SK-N-SH (cell line): ENCODE measurements at regions not wholly inside any gene's neighbourhood (a gene's known extent, or its start where the extent isn't known, plus 50 kb on each side); places are given as distances from the start of the nearest gene placed in this dataset.

Source experiments
- CTCF ChIA-PET: fragments of 300-600, 350-600 bp; formaldehyde crosslinking; extraction: SDS; loops from one replicate; lab custom pipeline; 2021; lab: Yijun Ruan, JAX
- POLR2A ChIA-PET: fragments of 350-600 bp; sonication (Branson Sonifier 250); formaldehyde crosslinking; extraction: SDS; loops from one replicate; lab custom pipeline; 2020; ENCODE audit warnings: antibody characterized with exemption, inconsistent platforms; lab: Yijun Ruan, JAX
- DNase-seq: peaks from one replicate; pipeline ENCODE4 v3.0.0; 2012
- H2AFZ ChIP-seq: fragments of 200-600 bp; sonication (generic); 2 replicates; pipeline ENCODE4 v1.8.1; 2016; ENCODE audit warnings: antibody characterized with exemption, mild to moderate bottlenecking, low read depth
- H3F3A ChIP-seq: fragments of 200-600 bp; sonication (generic); replicated peaks from 2 replicates; pipeline ENCODE3; 2016; ENCODE audit warnings: antibody characterized with exemption, mild to moderate bottlenecking; ENCODE audit not compliant: insufficient read depth
- H3K27ac ChIP-seq, 2 experiments: fragments of 200-500 bp in 1 of 2; fragments of 200-600 bp in 1 of 2; sonication (Bioruptor generic) in 1 of 2; sonication (generic), shearing (Covaris generic) in 1 of 2; 2 replicates each; pipeline versions ENCODE4 v1.5.1 to v1.6.1; 2014 to 2016; ENCODE audit warnings: low read depth in 2 of 2, inconsistent platforms in 1 of 2, low read length in 1 of 2, mild to moderate bottlenecking in 1 of 2, mixed read lengths in 1 of 2
- H3K27me3 ChIP-seq: fragments of 200-600 bp; sonication (generic), shearing (Covaris generic); 2 replicates; pipeline ENCODE4 v1.6.1; 2016; ENCODE audit warnings: mixed run types; ENCODE audit not compliant: insufficient read depth
- H3K36me3 ChIP-seq, 2 experiments: fragments of 200-500 bp in 1 of 2; fragments of 200-600 bp in 1 of 2; sonication (Bioruptor generic) in 1 of 2; sonication (generic) in 1 of 2; replicated peaks in 1 of 2; 2 replicates each; pipeline versions ENCODE3 to v1.5.1; 2014 to 2016; ENCODE audit warnings: low read length in 1 of 2, mild to moderate bottlenecking in 1 of 2; ENCODE audit not compliant: insufficient read depth in 2 of 2, control insufficient read depth in 1 of 2
- H3K4me1 ChIP-seq, 2 experiments: fragments of 200-500 bp in 1 of 2; fragments of 200-600 bp in 1 of 2; sonication (Bioruptor generic) in 1 of 2; sonication (generic), shearing (Covaris generic) in 1 of 2; 2 replicates each; pipeline versions ENCODE4 v1.5.1 to v1.6.1; 2014 to 2016; ENCODE audit warnings: low read depth in 1 of 2, low read length in 1 of 2, mixed run types in 1 of 2; ENCODE audit not compliant: insufficient read depth in 2 of 2, control insufficient read depth in 1 of 2
- H3K4me2 ChIP-seq: fragments of 200-600 bp; sonication (generic), shearing (Covaris generic); 2 replicates; pipeline ENCODE4 v1.6.1; 2017; ENCODE audit warnings: mixed run types
- H3K4me3 ChIP-seq, 2 experiments: fragments of 200-500 bp in 1 of 2; fragments of 200-600 bp in 1 of 2; sonication (Bioruptor generic) in 1 of 2; sonication (generic), shearing (Covaris generic) in 1 of 2; 2 replicates each; pipeline versions ENCODE4 v1.5.1 to v1.8.1; 2014 to 2016; ENCODE audit warnings: low read depth in 2 of 2, inconsistent platforms in 1 of 2, low read length in 1 of 2, mild to moderate bottlenecking in 1 of 2, mixed read lengths in 1 of 2, moderate library complexity in 1 of 2
- H3K79me2 ChIP-seq: fragments of 200-600 bp; sonication (generic); 2 replicates; pipeline ENCODE4 v1.8.1; 2017; ENCODE audit warnings: mild to moderate bottlenecking; ENCODE audit not compliant: insufficient read depth
- H3K9ac ChIP-seq: fragments of 200-600 bp; sonication (generic); 2 replicates; pipeline ENCODE4 v1.6.1; 2017; ENCODE audit warnings: mixed run types
- H3K9me2 ChIP-seq: fragments of 200-600 bp; sonication (generic); 2 replicates; pipeline ENCODE4 v1.6.1; 2017; ENCODE audit warnings: mixed run types
- H3K9me3 ChIP-seq: fragments of 200-600 bp; sonication (generic); 2 replicates; pipeline ENCODE4 v1.6.1; 2017; ENCODE audit warnings: mixed run types, mild to moderate bottlenecking, moderate library complexity
- H4K20me1 ChIP-seq: fragments of 200-600 bp; sonication (generic); 2 replicates; pipeline ENCODE4 v1.6.1; 2017; ENCODE audit warnings: mild to moderate bottlenecking, mixed run types; ENCODE audit not compliant: insufficient read depth
- CHD2 ChIP-seq: fragments of 150-350 bp; IDR thresholded peaks from 2 replicates; pipeline ENCODE4 v1.6.1; 2018; ENCODE audit warnings: low read length; ENCODE audit not compliant: partially characterized antibody
- ELF1 ChIP-seq: IDR thresholded peaks from 2 replicates; pipeline ENCODE4 v1.4.0; 2012
- EP300 ChIP-seq, 2 experiments: IDR thresholded peaks; 2 replicates each; pipeline versions ENCODE4 v1.4.0 to v1.6.1; 2012; ENCODE audit warnings: borderline replicate concordance in 1 of 2, low read depth in 1 of 2, low read length in 1 of 2
- FOSL2 ChIP-seq: IDR thresholded peaks from 2 replicates; pipeline ENCODE4 v1.4.0; 2012; ENCODE audit warnings: low read depth, mild to moderate bottlenecking, moderate library complexity, borderline replicate concordance
- IRF3 ChIP-seq: fragments of 150-350 bp; IDR thresholded peaks from 2 replicates; pipeline ENCODE4 v1.6.1; 2016; ENCODE audit warnings: mild to moderate bottlenecking, low read depth, low read length
- JUND ChIP-seq: IDR thresholded peaks from 2 replicates; pipeline ENCODE4 v1.4.0; 2012
- MAX ChIP-seq: IDR thresholded peaks from 2 replicates; pipeline ENCODE4 v1.4.0; 2012; ENCODE audit warnings: low read depth
- MEF2A ChIP-seq: IDR thresholded peaks from 2 replicates; pipeline ENCODE4 v1.4.0; 2012; ENCODE audit warnings: low read depth, borderline replicate concordance
- MXI1 ChIP-seq: IDR thresholded peaks from 2 replicates; pipeline ENCODE4 v1.6.1; 2012; ENCODE audit warnings: mild to moderate bottlenecking, low read depth, low read length, improper control_type of control experiment
- NFIC ChIP-seq: IDR thresholded peaks from 2 replicates; pipeline ENCODE4 v1.4.0; 2012; ENCODE audit warnings: borderline replicate concordance
- PBX3 ChIP-seq: IDR thresholded peaks from 2 replicates; pipeline ENCODE4; 2012
- RAD21 ChIP-seq: IDR thresholded peaks from 2 replicates; pipeline ENCODE4 v1.6.1; 2012; ENCODE audit warnings: mild to moderate bottlenecking, low read length
- RXRA ChIP-seq: IDR thresholded peaks from 2 replicates; pipeline ENCODE4 v1.4.0; 2012; ENCODE audit warnings: low read depth, mild to moderate bottlenecking, borderline replicate concordance
- SIN3A ChIP-seq: IDR thresholded peaks from 2 replicates; pipeline ENCODE4 v1.6.1; 2012; ENCODE audit warnings: low read depth, mild to moderate bottlenecking, low read length, moderate library complexity, borderline replicate concordance
- TAF1 ChIP-seq: IDR thresholded peaks from 2 replicates; pipeline ENCODE4 v1.6.1; 2012; ENCODE audit warnings: low read depth, mild to moderate bottlenecking, low read length, moderate library complexity, borderline replicate concordance
- TEAD4 ChIP-seq: IDR thresholded peaks from 2 replicates; pipeline ENCODE4 v1.4.0; 2012; ENCODE audit warnings: mild to moderate bottlenecking, borderline replicate concordance; ENCODE audit not compliant: insufficient read depth
- USF1 ChIP-seq: IDR thresholded peaks from 2 replicates; pipeline ENCODE4 v1.4.0; 2012; ENCODE audit warnings: low read depth, borderline replicate concordance
- USF2 ChIP-seq: fragments of 150-350 bp; IDR thresholded peaks from 2 replicates; pipeline ENCODE4 v1.6.1; 2017; ENCODE audit warnings: antibody characterized with exemption, low read length, low read depth, borderline replicate concordance
- YY1 ChIP-seq: IDR thresholded peaks from 2 replicates; pipeline ENCODE4 v1.4.0; 2012; ENCODE audit warnings: low read depth, mild to moderate bottlenecking
- WGBS: methylation state at CpG from one replicate; pipeline ENCODE4 v1.1.6; 2017; ENCODE audit warnings: low lambda C conversion rate; 5-methylcytosine and 5-hydroxymethylcytosine counted together

GRCh38 chr6:9977411-9977810 is 437.5 kb downstream of the TFAP2A start:
- no peak overlapping the region for H3K27ac ChIP-seq
- H3F3A ChIP-seq: no peaks in the 10 kb centered on the region
- no peak for TF ChIP-seq RXRA
- no peak for TF ChIP-seq MXI1
- no peak for TF ChIP-seq IRF3
- TF ChIP-seq MAX: no peak
- no peak for TF ChIP-seq USF1
- no peak for TF ChIP-seq FOSL2
- no peak for TF ChIP-seq TEAD4
- no peak for TF ChIP-seq TAF1
- TF ChIP-seq CHD2: no peak
- no peak for TF ChIP-seq PBX3
- no peak for TF ChIP-seq ELF1
- TF ChIP-seq MEF2A: no peak
- no peak for TF ChIP-seq RAD21
- no peak for TF ChIP-seq USF2
- no peak for TF ChIP-seq YY1
- no peak for TF ChIP-seq EP300 (IDR thresholded peaks at IDR 0.05; ENCODE audit: borderline replicate concordance in 1 of 2, low read depth in 1 of 2, low read length in 1 of 2)
- no peak for TF ChIP-seq JUND
- TF ChIP-seq NFIC: no peak
- TF ChIP-seq SIN3A: no peak
- DNase-seq: no peak
- H4K20me1 ChIP-seq: no peaks in the 10 kb centered on the region
- H3K9me3 ChIP-seq: no peaks in the 10 kb centered on the region
- no peaks in the 10 kb centered on the region for H3K4me1 ChIP-seq
- H3K79me2 ChIP-seq: no peaks in the 10 kb centered on the region
- CTCF ChIA-PET: no interaction called here
- H3K4me2 ChIP-seq: no peak overlapping the region
- no peak overlapping the region for H3K9ac ChIP-seq
- H3K9me2 ChIP-seq: no peaks in the 10 kb centered on the region
- no peaks in the 10 kb centered on the region; the same call in 1 of the 2 replicates for H3K27me3 ChIP-seq
- H3K36me3 ChIP-seq: no peaks in the 10 kb centered on the region
- no peak overlapping the region for H2AFZ ChIP-seq
- 0% methylated on average over 2 of the region's 2 CpGs for WGBS
- POLR2A ChIA-PET: no interaction called here
- no peak overlapping the region for H3K4me3 ChIP-seq
